SK-N-SH treated with all-trans-retinoic acid at 6 μM for 48 hours (cell line): ENCODE measurements at regions not wholly inside any gene's neighbourhood (a gene's known extent, or its start where the extent isn't known, plus 50 kb on each side); places are given as distances from the start of the nearest gene placed in this dataset.
"Not testable (repeated sequence)": the region's sequence is repeated elsewhere in the genome, so short reads cannot be mapped to it uniquely, and the experiment has no call there.

Experiments
- ATAC-seq: fragments of 200-7000 bp; cut with Tn5 transposase; 3 replicates; pipeline ENCODE4 v1.9.1; 2020; ENCODE audit warnings: mild to moderate bottlenecking, moderate library complexity
- ARNTL ChIP-seq: fragments of 450-650 bp; formaldehyde crosslinking; IDR thresholded peaks from 2 replicates; pipeline ENCODE4 v1.5.0; 2020; ENCODE audit warnings: low read depth, mild to moderate bottlenecking, moderate library complexity, borderline replicate concordance
- BACH2 ChIP-seq: fragments of 250-450 bp; sonication (Bioruptor Pico); IDR thresholded peaks from 2 replicates; pipeline ENCODE4 v1.9.0; 2021; ENCODE audit warnings: mild to moderate bottlenecking, borderline replicate concordance
- CSDC2 ChIP-seq: fragments of 250-450 bp; sonication (Bioruptor Pico); IDR thresholded peaks from 2 replicates; pipeline ENCODE4 v1.5.0; 2020; ENCODE audit warnings: mild to moderate bottlenecking, moderate library complexity
- ESRRG ChIP-seq: fragments of 250-450 bp; sonication (Bioruptor Pico); IDR thresholded peaks from 2 replicates; pipeline ENCODE4 v1.6.1; 2021; ENCODE audit warnings: mild to moderate bottlenecking
- GLIS3 ChIP-seq: fragments of 250-450 bp; sonication (Bioruptor Pico); IDR thresholded peaks from 2 replicates; pipeline ENCODE4 v1.5.0; 2020; ENCODE audit warnings: mild to moderate bottlenecking, moderate library complexity
- ISL1 ChIP-seq: fragments of 250-450 bp; sonication (Bioruptor Pico); IDR thresholded peaks from 2 replicates; pipeline ENCODE4 v2.1.2; 2022; ENCODE audit warnings: mild to moderate bottlenecking, moderate library complexity
- OSR1 ChIP-seq: fragments of 250-450 bp; sonication (Bioruptor Pico); IDR thresholded peaks from 2 replicates; pipeline ENCODE4 v1.8.0; 2022; ENCODE audit warnings: moderate library complexity, mild to moderate bottlenecking, inconsistent platforms
- PPARA ChIP-seq: fragments of 250-450 bp; sonication (Bioruptor Pico); IDR thresholded peaks from 2 replicates; pipeline ENCODE4 v1.5.0; 2020; ENCODE audit warnings: mild to moderate bottlenecking, borderline replicate concordance
- RARB ChIP-seq: fragments of 250-450 bp; sonication (Bioruptor Pico); IDR thresholded peaks from 2 replicates; pipeline ENCODE4 v1.8.0; 2021; ENCODE audit warnings: mild to moderate bottlenecking, moderate library complexity
- SNAI2 ChIP-seq: fragments of 250-450 bp; sonication (Bioruptor Pico); IDR thresholded peaks from 2 replicates; pipeline ENCODE4 v1.5.0; 2020; ENCODE audit warnings: mild to moderate bottlenecking, moderate library complexity
- TCF4 ChIP-seq: fragments of 250-450 bp; sonication (Bioruptor Pico); IDR thresholded peaks from 2 replicates; pipeline ENCODE4 v1.8.0; 2021; ENCODE audit warnings: mild to moderate bottlenecking, moderate library complexity, borderline replicate concordance
- TOX ChIP-seq: fragments of 250-450 bp; sonication (Bioruptor Pico); IDR thresholded peaks from 2 replicates; pipeline ENCODE4 v1.8.0; 2021; ENCODE audit warnings: mild to moderate bottlenecking, moderate library complexity, borderline replicate concordance
- ZC3H10 ChIP-seq: fragments of 250-450 bp; sonication (Bioruptor Pico); IDR thresholded peaks from 2 replicates; pipeline ENCODE4 v1.5.1; 2021; ENCODE audit warnings: mild to moderate bottlenecking, moderate library complexity
- ZFP30 ChIP-seq: fragments of 450-650 bp; formaldehyde crosslinking; IDR thresholded peaks from 2 replicates; pipeline ENCODE4 v1.5.0; 2022; ENCODE audit warnings: mild to moderate bottlenecking, moderate library complexity
- ZNF565 ChIP-seq: fragments of 450-650 bp; formaldehyde crosslinking; conservative IDR thresholded peaks from 2 replicates; pipeline ENCODE4 v1.5.0; 2020; ENCODE audit warnings: low read depth, mild to moderate bottlenecking, moderate library complexity
- ZNF70 ChIP-seq: fragments of 450-650 bp; formaldehyde crosslinking; IDR thresholded peaks from 2 replicates; pipeline ENCODE4 v1.5.0; 2020; ENCODE audit warnings: mild to moderate bottlenecking, moderate library complexity
- ZNF8 ChIP-seq: fragments of 450-650 bp; formaldehyde crosslinking; IDR thresholded peaks from 2 replicates; pipeline ENCODE4 v1.5.0; 2020; ENCODE audit warnings: mild to moderate bottlenecking, moderate library complexity
- TF ChIP-seq, protein P1 (sequence below): fragments of 250-450 bp; sonication (Bioruptor Pico); IDR thresholded peaks from 2 replicates; pipeline ENCODE4 v1.8.0; 2021; ENCODE audit warnings: low read depth, mild to moderate bottlenecking, moderate library complexity, borderline replicate concordance
- TF ChIP-seq, protein P2 (sequence below): fragments of 250-450 bp; sonication (Bioruptor Pico); IDR thresholded peaks from 2 replicates; pipeline ENCODE4 v1.5.1; 2020; ENCODE audit warnings: low read depth, mild to moderate bottlenecking, moderate library complexity
- TF ChIP-seq, protein P3 (sequence below): fragments of 250-450 bp; sonication (Bioruptor Pico); IDR thresholded peaks from 2 replicates; pipeline ENCODE4 v1.5.0; 2020; ENCODE audit warnings: mild to moderate bottlenecking, moderate library complexity
- TF ChIP-seq, protein P4 (sequence below): fragments of 250-450 bp; sonication (Bioruptor Pico); IDR thresholded peaks from 2 replicates; pipeline ENCODE4 v1.8.0; 2020; ENCODE audit warnings: mild to moderate bottlenecking, moderate library complexity, borderline replicate concordance
- TF ChIP-seq, protein P5 (sequence below): fragments of 250-450 bp; sonication (Bioruptor Pico); IDR thresholded peaks from 2 replicates; pipeline ENCODE4 v1.5.1; 2021; ENCODE audit warnings: mild to moderate bottlenecking, moderate library complexity

DNA sequence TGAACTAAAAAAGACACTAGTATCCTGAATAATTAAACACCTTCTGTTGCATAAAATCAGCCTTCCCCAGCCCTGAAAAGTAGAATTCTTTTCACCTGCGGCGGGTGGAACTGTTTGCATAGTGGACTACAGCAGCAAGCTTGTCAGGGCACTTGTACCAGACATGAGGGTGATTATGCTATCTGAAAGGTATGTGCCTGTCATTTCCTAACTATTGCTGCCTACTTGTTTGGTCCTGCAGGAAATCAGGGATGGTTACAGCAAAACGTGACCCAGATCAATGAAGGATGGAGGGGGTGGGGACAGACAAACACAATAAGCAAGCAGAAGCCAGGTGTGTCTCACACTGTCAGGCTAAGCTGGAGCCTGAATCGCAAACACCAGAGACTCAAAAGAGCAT is 385.6 kb downstream of the MLLT3 start:
- TF ChIP-seq, protein P1, sequence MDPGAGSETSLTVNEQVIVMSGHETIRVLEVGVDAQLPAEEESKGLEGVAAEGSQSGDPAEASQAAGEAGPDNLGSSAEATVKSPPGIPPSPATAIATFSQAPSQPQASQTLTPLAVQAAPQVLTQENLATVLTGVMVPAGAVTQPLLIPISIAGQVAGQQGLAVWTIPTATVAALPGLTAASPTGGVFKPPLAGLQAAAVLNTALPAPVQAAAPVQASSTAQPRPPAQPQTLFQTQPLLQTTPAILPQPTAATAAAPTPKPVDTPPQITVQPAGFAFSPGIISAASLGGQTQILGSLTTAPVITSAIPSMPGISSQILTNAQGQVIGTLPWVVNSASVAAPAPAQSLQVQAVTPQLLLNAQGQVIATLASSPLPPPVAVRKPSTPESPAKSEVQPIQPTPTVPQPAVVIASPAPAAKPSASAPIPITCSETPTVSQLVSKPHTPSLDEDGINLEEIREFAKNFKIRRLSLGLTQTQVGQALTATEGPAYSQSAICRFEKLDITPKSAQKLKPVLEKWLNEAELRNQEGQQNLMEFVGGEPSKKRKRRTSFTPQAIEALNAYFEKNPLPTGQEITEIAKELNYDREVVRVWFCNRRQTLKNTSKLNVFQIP (CRISPR knock-in tag): no peak
- TF ChIP-seq TCF4 (no peak), RARB (no peak), ZNF8 (CRISPR knock-in tag) (no peak), TOX (CRISPR knock-in tag) (no peak), ZNF70 (CRISPR knock-in tag) (no peak), ESRRG (CRISPR knock-in tag) (no peak), ISL1 (no peak), ZNF565 (CRISPR knock-in tag) (no peak), CSDC2 (CRISPR knock-in tag) (no peak), BACH2 (CRISPR knock-in tag) (no peak), PPARA (CRISPR knock-in tag) (no peak), GLIS3 (CRISPR knock-in tag) (no peak), ZFP30 (no peak)
- TF ChIP-seq, protein P2, sequence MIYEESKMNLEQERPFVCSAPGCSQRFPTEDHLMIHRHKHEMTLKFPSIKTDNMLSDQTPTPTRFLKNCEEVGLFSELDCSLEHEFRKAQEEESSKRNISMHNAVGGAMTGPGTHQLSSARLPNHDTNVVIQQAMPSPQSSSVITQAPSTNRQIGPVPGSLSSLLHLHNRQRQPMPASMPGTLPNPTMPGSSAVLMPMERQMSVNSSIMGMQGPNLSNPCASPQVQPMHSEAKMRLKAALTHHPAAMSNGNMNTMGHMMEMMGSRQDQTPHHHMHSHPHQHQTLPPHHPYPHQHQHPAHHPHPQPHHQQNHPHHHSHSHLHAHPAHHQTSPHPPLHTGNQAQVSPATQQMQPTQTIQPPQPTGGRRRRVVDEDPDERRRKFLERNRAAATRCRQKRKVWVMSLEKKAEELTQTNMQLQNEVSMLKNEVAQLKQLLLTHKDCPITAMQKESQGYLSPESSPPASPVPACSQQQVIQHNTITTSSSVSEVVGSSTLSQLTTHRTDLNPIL (CRISPR knock-in tag): no peak
- TF ChIP-seq, protein P3, sequence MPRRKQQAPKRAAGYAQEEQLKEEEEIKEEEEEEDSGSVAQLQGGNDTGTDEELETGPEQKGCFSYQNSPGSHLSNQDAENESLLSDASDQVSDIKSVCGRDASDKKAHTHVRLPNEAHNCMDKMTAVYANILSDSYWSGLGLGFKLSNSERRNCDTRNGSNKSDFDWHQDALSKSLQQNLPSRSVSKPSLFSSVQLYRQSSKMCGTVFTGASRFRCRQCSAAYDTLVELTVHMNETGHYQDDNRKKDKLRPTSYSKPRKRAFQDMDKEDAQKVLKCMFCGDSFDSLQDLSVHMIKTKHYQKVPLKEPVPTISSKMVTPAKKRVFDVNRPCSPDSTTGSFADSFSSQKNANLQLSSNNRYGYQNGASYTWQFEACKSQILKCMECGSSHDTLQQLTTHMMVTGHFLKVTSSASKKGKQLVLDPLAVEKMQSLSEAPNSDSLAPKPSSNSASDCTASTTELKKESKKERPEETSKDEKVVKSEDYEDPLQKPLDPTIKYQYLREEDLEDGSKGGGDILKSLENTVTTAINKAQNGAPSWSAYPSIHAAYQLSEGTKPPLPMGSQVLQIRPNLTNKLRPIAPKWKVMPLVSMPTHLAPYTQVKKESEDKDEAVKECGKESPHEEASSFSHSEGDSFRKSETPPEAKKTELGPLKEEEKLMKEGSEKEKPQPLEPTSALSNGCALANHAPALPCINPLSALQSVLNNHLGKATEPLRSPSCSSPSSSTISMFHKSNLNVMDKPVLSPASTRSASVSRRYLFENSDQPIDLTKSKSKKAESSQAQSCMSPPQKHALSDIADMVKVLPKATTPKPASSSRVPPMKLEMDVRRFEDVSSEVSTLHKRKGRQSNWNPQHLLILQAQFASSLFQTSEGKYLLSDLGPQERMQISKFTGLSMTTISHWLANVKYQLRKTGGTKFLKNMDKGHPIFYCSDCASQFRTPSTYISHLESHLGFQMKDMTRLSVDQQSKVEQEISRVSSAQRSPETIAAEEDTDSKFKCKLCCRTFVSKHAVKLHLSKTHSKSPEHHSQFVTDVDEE: no peak
- ATAC-seq: no peak

DNA sequence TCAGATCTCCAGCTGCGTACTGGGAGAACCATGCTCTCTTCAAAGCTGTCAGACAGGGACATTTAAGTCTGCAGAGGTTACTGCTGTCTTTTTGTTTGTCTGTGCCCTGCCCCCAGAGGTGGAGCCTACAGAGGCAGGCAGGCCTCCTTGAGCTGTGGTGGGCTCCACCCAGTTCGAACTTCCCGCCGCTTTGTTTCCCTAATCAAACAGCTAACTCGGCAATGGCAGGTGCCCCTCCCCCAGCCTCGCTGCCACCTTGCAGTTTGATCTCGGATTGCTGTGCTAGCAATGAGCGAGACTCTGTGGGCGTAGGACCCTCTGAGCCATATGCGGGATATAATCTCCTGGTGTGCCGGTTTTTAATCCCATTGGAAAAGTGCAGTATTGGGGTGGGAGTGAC is 387.1 kb downstream of the MLLT3 start:
- ATAC-seq: not testable (repeated sequence)

DNA sequence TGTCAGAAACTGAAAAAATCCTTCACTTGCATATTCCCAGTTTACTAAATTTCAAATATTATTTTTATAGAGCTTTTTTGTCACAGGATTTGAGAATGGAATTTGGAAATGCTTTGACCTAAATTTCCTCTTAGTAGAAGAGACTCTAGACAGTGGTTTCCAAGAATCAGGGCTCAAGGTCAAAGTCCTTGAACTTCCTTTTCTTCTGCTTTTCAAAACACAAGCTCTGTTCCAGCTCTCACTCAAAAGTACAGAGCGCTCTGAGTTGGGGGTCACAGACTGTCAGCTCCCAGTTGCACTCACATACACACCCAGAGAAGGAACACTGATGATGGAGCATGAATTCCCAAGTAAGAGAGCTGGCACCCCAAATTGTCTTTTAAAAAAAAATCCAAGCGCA is 394.2 kb downstream of the MLLT3 start:
- no peak for ATAC-seq
- TF ChIP-seq OSR1 (CRISPR knock-in tag): no peak
- TF ChIP-seq ZNF565 (CRISPR knock-in tag): no peak
- TF ChIP-seq, protein P1 (CRISPR knock-in tag): no peak
- TF ChIP-seq GLIS3 (CRISPR knock-in tag): no peak
- TF ChIP-seq ARNTL: no peak
- TF ChIP-seq SNAI2 (CRISPR knock-in tag): no peak
- TF ChIP-seq ZC3H10: no peak
- TF ChIP-seq, protein P4, sequence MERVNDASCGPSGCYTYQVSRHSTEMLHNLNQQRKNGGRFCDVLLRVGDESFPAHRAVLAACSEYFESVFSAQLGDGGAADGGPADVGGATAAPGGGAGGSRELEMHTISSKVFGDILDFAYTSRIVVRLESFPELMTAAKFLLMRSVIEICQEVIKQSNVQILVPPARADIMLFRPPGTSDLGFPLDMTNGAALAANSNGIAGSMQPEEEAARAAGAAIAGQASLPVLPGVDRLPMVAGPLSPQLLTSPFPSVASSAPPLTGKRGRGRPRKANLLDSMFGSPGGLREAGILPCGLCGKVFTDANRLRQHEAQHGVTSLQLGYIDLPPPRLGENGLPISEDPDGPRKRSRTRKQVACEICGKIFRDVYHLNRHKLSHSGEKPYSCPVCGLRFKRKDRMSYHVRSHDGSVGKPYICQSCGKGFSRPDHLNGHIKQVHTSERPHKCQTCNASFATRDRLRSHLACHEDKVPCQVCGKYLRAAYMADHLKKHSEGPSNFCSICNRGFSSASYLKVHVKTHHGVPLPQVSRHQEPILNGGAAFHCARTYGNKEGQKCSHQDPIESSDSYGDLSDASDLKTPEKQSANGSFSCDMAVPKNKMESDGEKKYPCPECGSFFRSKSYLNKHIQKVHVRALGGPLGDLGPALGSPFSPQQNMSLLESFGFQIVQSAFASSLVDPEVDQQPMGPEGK (CRISPR knock-in tag): no peak
- TF ChIP-seq, protein P2 (CRISPR knock-in tag): no peak
- no peak for TF ChIP-seq ISL1
- no peak for TF ChIP-seq PPARA (CRISPR knock-in tag)
- TF ChIP-seq ZFP30: no peak
- TF ChIP-seq, protein P5, sequence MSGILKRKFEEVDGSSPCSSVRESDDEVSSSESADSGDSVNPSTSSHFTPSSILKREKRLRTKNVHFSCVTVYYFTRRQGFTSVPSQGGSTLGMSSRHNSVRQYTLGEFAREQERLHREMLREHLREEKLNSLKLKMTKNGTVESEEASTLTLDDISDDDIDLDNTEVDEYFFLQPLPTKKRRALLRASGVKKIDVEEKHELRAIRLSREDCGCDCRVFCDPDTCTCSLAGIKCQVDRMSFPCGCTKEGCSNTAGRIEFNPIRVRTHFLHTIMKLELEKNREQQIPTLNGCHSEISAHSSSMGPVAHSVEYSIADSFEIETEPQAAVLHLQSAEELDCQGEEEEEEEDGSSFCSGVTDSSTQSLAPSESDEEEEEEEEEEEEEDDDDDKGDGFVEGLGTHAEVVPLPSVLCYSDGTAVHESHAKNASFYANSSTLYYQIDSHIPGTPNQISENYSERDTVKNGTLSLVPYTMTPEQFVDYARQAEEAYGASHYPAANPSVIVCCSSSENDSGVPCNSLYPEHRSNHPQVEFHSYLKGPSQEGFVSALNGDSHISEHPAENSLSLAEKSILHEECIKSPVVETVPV (CRISPR knock-in tag): no peak
- TF ChIP-seq, protein P3: no peak
- no peak for TF ChIP-seq BACH2 (CRISPR knock-in tag)
- TF ChIP-seq ZNF8 (CRISPR knock-in tag): no peak
